Endothelial cell of umbilical vein (primary cell): ENCODE measurements at regions not wholly inside any gene's neighbourhood (a gene's known extent, or its start where the extent isn't known, plus 50 kb on each side); places are given as distances from the start of the nearest gene placed in this dataset.

ENCODE experiments used
- EZH2 ChIP-seq: IDR thresholded peaks from 2 replicates; pipeline ENCODE4 v1.6.1; 2012; ENCODE audit warnings: borderline replicate concordance, low read depth, mild to moderate bottlenecking, moderate library complexity, low read length, inconsistent platforms; ENCODE audit not compliant: severe bottlenecking
- GATA2 ChIP-seq: IDR thresholded peaks from 2 replicates; pipeline ENCODE4 v1.7.0; 2011; ENCODE audit warnings: low read depth, mild to moderate bottlenecking, moderate library complexity, mixed read lengths, low read length; ENCODE audit not compliant: insufficient read length, insufficient read depth
- JUN ChIP-seq: IDR thresholded peaks from 2 replicates; pipeline ENCODE4 v1.6.1; 2011; ENCODE audit warnings: borderline replicate concordance, low read depth; ENCODE audit not compliant: insufficient read length, insufficient read depth
- MYC ChIP-seq: IDR thresholded peaks from one replicate; pipeline ENCODE4 v1.6.1; 2011; ENCODE audit warnings: mild to moderate bottlenecking, low read depth, low read length
- POLR2A ChIP-seq: IDR thresholded peaks from 2 replicates; pipeline ENCODE4 v1.6.1; 2012; ENCODE audit warnings: low read depth, mild to moderate bottlenecking, control low read depth, low read length
- POLR2AphosphoS5 ChIP-seq: IDR thresholded peaks from 2 replicates; pipeline ENCODE4 v1.6.1; 2012; ENCODE audit warnings: low read depth, mild to moderate bottlenecking, control low read depth, low read length, moderate library complexity; ENCODE audit not compliant: insufficient read depth
- TF ChIP-seq, protein P1 (sequence below), 2 donors: IDR thresholded peaks; 1 replicate in 1 of 2; 2 replicates in 1 of 2; pipeline ENCODE4 v1.5.1; 2011; ENCODE audit warnings: low read length in 2 of 2, mild to moderate bottlenecking in 2 of 2, moderate library complexity in 2 of 2, control low read depth in 1 of 2, inconsistent platforms in 1 of 2, low read depth in 1 of 2; ENCODE audit not compliant: insufficient read depth in 1 of 2; ENCODE audit errors: extremely low read depth in 1 of 2
- TF ChIP-seq, protein P2 (sequence below): IDR thresholded peaks from 2 replicates; pipeline ENCODE4 v1.6.1; 2011; ENCODE audit not compliant: insufficient read depth, insufficient read length

- TF ChIP-seq, protein P1, sequence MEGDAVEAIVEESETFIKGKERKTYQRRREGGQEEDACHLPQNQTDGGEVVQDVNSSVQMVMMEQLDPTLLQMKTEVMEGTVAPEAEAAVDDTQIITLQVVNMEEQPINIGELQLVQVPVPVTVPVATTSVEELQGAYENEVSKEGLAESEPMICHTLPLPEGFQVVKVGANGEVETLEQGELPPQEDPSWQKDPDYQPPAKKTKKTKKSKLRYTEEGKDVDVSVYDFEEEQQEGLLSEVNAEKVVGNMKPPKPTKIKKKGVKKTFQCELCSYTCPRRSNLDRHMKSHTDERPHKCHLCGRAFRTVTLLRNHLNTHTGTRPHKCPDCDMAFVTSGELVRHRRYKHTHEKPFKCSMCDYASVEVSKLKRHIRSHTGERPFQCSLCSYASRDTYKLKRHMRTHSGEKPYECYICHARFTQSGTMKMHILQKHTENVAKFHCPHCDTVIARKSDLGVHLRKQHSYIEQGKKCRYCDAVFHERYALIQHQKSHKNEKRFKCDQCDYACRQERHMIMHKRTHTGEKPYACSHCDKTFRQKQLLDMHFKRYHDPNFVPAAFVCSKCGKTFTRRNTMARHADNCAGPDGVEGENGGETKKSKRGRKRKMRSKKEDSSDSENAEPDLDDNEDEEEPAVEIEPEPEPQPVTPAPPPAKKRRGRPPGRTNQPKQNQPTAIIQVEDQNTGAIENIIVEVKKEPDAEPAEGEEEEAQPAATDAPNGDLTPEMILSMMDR (IDR thresholded peaks at IDR 0.05; ENCODE audit: extremely low read depth in 1 of 2, insufficient read depth in 1 of 2, low read depth in 1 of 2, low read length in 2 of 2) = no peak
- TF ChIP-seq POLR2AphosphoS5 (no peak), MYC (no peak), EZH2 (no peak), POLR2A (no peak), GATA2 (no peak), JUN (no peak)
- TF ChIP-seq, protein P2, sequence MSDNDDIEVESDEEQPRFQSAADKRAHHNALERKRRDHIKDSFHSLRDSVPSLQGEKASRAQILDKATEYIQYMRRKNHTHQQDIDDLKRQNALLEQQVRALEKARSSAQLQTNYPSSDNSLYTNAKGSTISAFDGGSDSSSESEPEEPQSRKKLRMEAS = no peak
These were observed 153.4 kb upstream of the PFN2 start for GRCh38 chr3:150124142-150124541.
